SK-N-SH (cell line): ENCODE measurements at regions not wholly inside any gene's neighbourhood (a gene's known extent, or its start where the extent isn't known, plus 50 kb on each side); places are given as distances from the start of the nearest gene placed in this dataset.

ENCODE experiments used
- CTCF ChIP-seq: fragments of 200-600 bp; sonication (generic); IDR thresholded peaks from 2 replicates; pipeline ENCODE4 v1.6.1; 2017; ENCODE audit warnings: antibody characterized with exemption, mild to moderate bottlenecking, moderate library complexity
- GABPA ChIP-seq: IDR thresholded peaks from 2 replicates; pipeline ENCODE4 v1.4.0; 2012; ENCODE audit warnings: low read depth, mild to moderate bottlenecking
- NRF1 ChIP-seq: IDR thresholded peaks from 2 replicates; pipeline ENCODE4 v1.6.1; 2012; ENCODE audit warnings: low read depth, mild to moderate bottlenecking, low read length
- POLR2AphosphoS5 ChIP-seq: IDR thresholded peaks from 2 replicates; pipeline ENCODE4 v1.6.1; 2012; ENCODE audit warnings: low read depth, low read length
- RFX5 ChIP-seq: IDR thresholded peaks from 2 replicates; pipeline ENCODE4 v1.6.1; 2012; ENCODE audit warnings: mild to moderate bottlenecking, improper control_type of control experiment, low read length
- SIN3A ChIP-seq: IDR thresholded peaks from 2 replicates; pipeline ENCODE4 v1.6.1; 2012; ENCODE audit warnings: low read depth, mild to moderate bottlenecking, low read length, moderate library complexity, borderline replicate concordance
- SMC3 ChIP-seq: IDR thresholded peaks from 2 replicates; pipeline ENCODE4 v1.6.1; 2012; ENCODE audit warnings: low read depth, low read length, improper control_type of control experiment

- no peak for TF ChIP-seq POLR2AphosphoS5
- TF ChIP-seq SMC3 = no peak
- no peak for TF ChIP-seq NRF1
- no peak for TF ChIP-seq CTCF
- no peak for TF ChIP-seq GABPA
- no peak for TF ChIP-seq RFX5
- no peak for TF ChIP-seq SIN3A
These were observed 188.1 kb downstream of the ARL4C start for GRCh38 chr2:234308813-234309195.
